GM10266 (cell line): ENCODE measurements at regions not wholly inside any gene's neighbourhood (a gene's known extent, or its start where the extent isn't known, plus 50 kb on each side); places are given as distances from the start of the nearest gene placed in this dataset.

ENCODE experiments used
- DNase-seq: peaks from one replicate; pipeline ENCODE4 v3.0.0; 2012; ENCODE audit errors: extremely low spot score
- CTCF ChIP-seq: IDR thresholded peaks from 2 replicates; pipeline ENCODE4 v1.5.1; 2012; ENCODE audit warnings: mild to moderate bottlenecking, low read depth; ENCODE audit not compliant: control insufficient read depth, insufficient read depth; ENCODE audit errors: missing control alignments

- no peak for TF ChIP-seq CTCF
- DNase-seq, result no peak
These were observed 1124.2 kb upstream of the WWC1 start for GRCh38 chr5:167167191-167167795.

GRCh38 chr5:167168971-167169370, 1122.5 kb upstream of the WWC1 start:
- no peak for TF ChIP-seq CTCF
- DNase-seq, result no peak

GRCh38 chr5:167171056-167171455, 1120.4 kb upstream of the WWC1 start:
- no peak for TF ChIP-seq CTCF
- no peak for DNase-seq

- TF ChIP-seq CTCF, result no peak
- no peak for DNase-seq
These were observed 1113.7 kb upstream of the WWC1 start for GRCh38 chr5:167177736-167178135.

- TF ChIP-seq CTCF, result no peak
- no peak for DNase-seq
These were observed 1110.5 kb upstream of the WWC1 start for GRCh38 chr5:167180906-167181305.

GRCh38 chr5:167205881-167206280, 1085.6 kb upstream of the WWC1 start:
- no peak for TF ChIP-seq CTCF
- DNase-seq, result no peak

- no peak for TF ChIP-seq CTCF
These were observed 1084.4 kb upstream of the WWC1 start for GRCh38 chr5:167207081-167207480.

More at GRCh38 chr5:167207081-167207480, 1084.4 kb upstream of the WWC1 start:
- DNase-seq, result no peak
